ENCODE measurements at regions not wholly inside any gene's neighbourhood (a gene's known extent, or its start where the extent isn't known, plus 50 kb on each side); places are given as distances from the start of the nearest gene placed in this dataset.

GRCh38 chr11:22049276-22049675 lies 143.6 kb upstream of the ANO5 start:
- no peak for TF ChIP-seq CTCF (conservative IDR thresholded peaks at IDR 0.05; ENCODE audit: low read length)
- no peak for TF ChIP-seq EZH2phosphoT487 (IDR thresholded peaks at IDR 0.05; ENCODE audit: borderline replicate concordance, low read depth, low read length)
